ENCODE measurements at regions not wholly inside any gene's neighbourhood (a gene's known extent, or its start where the extent isn't known, plus 50 kb on each side); places are given as distances from the start of the nearest gene placed in this dataset.

GRCh38 chr3:146818866-146819265 lies 213.7 kb upstream of the PLSCR5 start:
- no peak overlapping the region for H3K27ac ChIP-seq (replicated peaks; ENCODE audit: low read length)
- no peak overlapping the region for H2AFZ ChIP-seq (ENCODE audit: low read length)
- no peak overlapping the region for H3K23ac ChIP-seq (ENCODE audit: low read depth, low read length, poor library complexity)
- H2BK5ac ChIP-seq (ENCODE audit: low read length), result no peak overlapping the region
- no peaks in the 10 kb centered on the region for H3K4me1 ChIP-seq (ENCODE audit: control insufficient read depth in 2 of 2, insufficient read depth in 1 of 2, low read depth in 1 of 2, low read length in 2 of 2)
- no peak overlapping the region for H3K9ac ChIP-seq (ENCODE audit: low read depth, low read length, poor library complexity)
- H3K9me3 ChIP-seq (replicated peaks in 1 of 2; ENCODE audit: control insufficient read depth in 2 of 2, insufficient read depth in 1 of 2, low read depth in 1 of 2, low read length in 2 of 2), result no peaks in the 10 kb centered on the region
- H3K79me1 ChIP-seq (ENCODE audit: low read depth, low read length), result no peaks in the 10 kb centered on the region
- no peak overlapping the region for H3K4me2 ChIP-seq (ENCODE audit: insufficient read depth, low read length, poor library complexity, severe bottlenecking)
- H3K4ac ChIP-seq (ENCODE audit: low read length), result no peak overlapping the region
- no peak overlapping the region for H2BK120ac ChIP-seq (ENCODE audit: low read depth, low read length)
- no peaks in the 10 kb centered on the region for H3K27me3 ChIP-seq (ENCODE audit: control insufficient read depth in 3 of 3, insufficient read depth in 3 of 3, low read depth in 1 of 3, low read length in 3 of 3)
- H3K4me3 ChIP-seq (ENCODE audit: low read length in 2 of 2), result no peak overlapping the region
- no peak overlapping the region for H4K91ac ChIP-seq (ENCODE audit: low read depth, low read length, poor library complexity)
- no peaks in the 10 kb centered on the region for H3K36me3 ChIP-seq (replicated peaks in 1 of 2; ENCODE audit: control insufficient read depth in 2 of 2, insufficient read depth in 2 of 2, low read length in 2 of 2)
- no peak overlapping the region for H2BK12ac ChIP-seq (ENCODE audit: low read length)
- H3K14ac ChIP-seq (ENCODE audit: low read length), result no peak overlapping the region
- H4K8ac ChIP-seq (ENCODE audit: low read depth, low read length), result no peak overlapping the region
- no peak overlapping the region for H2AK5ac ChIP-seq (ENCODE audit: low read depth, low read length)
- H3K18ac ChIP-seq (ENCODE audit: low read length), result no peak overlapping the region
- H2BK15ac ChIP-seq (ENCODE audit: low read length), result no peak overlapping the region
- no CpG with 5 or more reads among the region's 3 CpGs for WGBS, 2 donors (ENCODE audit: extremely low coverage in 2 of 2, insufficient read length in 2 of 2, insufficient replicate concordance in 1 of 2)
- DNase-seq (ENCODE audit: low spot score), result no peak

GRCh38 chr3:146818301-146818700 lies 213.2 kb upstream of the PLSCR5 start:
- no peak overlapping the region for H2AFZ ChIP-seq (ENCODE audit: low read length)
- no peak overlapping the region for H3K4ac ChIP-seq (ENCODE audit: low read length)
- no peak overlapping the region for H3K9ac ChIP-seq (ENCODE audit: low read depth, low read length, poor library complexity)
- H3K14ac ChIP-seq (ENCODE audit: low read length), result no peak overlapping the region
- H2BK120ac ChIP-seq (ENCODE audit: low read depth, low read length), result no peak overlapping the region
- no peak overlapping the region for H4K91ac ChIP-seq (ENCODE audit: low read depth, low read length, poor library complexity)
- DNase-seq (ENCODE audit: low spot score), result no peak
- no peak overlapping the region for H3K4me2 ChIP-seq (ENCODE audit: insufficient read depth, low read length, poor library complexity, severe bottlenecking)
- H3K9me3 ChIP-seq (replicated peaks in 1 of 2; ENCODE audit: control insufficient read depth in 2 of 2, insufficient read depth in 1 of 2, low read depth in 1 of 2, low read length in 2 of 2), result no peaks in the 10 kb centered on the region
- H3K4me1 ChIP-seq (ENCODE audit: control insufficient read depth in 2 of 2, insufficient read depth in 1 of 2, low read depth in 1 of 2, low read length in 2 of 2), result no peaks in the 10 kb centered on the region
- no peaks in the 10 kb centered on the region for H3K27me3 ChIP-seq (ENCODE audit: control insufficient read depth in 3 of 3, insufficient read depth in 3 of 3, low read depth in 1 of 3, low read length in 3 of 3)
- H3K18ac ChIP-seq (ENCODE audit: low read length), result no peak overlapping the region
- H3K79me1 ChIP-seq (ENCODE audit: low read depth, low read length), result no peaks in the 10 kb centered on the region
- H3K27ac ChIP-seq (replicated peaks; ENCODE audit: low read length), result no peak overlapping the region
- no peak overlapping the region for H2BK12ac ChIP-seq (ENCODE audit: low read length)
- no peak overlapping the region for H3K23ac ChIP-seq (ENCODE audit: low read depth, low read length, poor library complexity)
- no peak overlapping the region for H2BK15ac ChIP-seq (ENCODE audit: low read length)
- H4K8ac ChIP-seq (ENCODE audit: low read depth, low read length), result no peak overlapping the region
- no peak overlapping the region for H3K4me3 ChIP-seq (ENCODE audit: low read length in 2 of 2)
- no peak overlapping the region for H2AK5ac ChIP-seq (ENCODE audit: low read depth, low read length)
- WGBS, 2 donors (ENCODE audit: extremely low coverage in 2 of 2, insufficient read length in 2 of 2, insufficient replicate concordance in 1 of 2), result no CpG with 5 or more reads among the region's 4 CpGs
- no peaks in the 10 kb centered on the region for H3K36me3 ChIP-seq (replicated peaks in 1 of 2; ENCODE audit: control insufficient read depth in 2 of 2, insufficient read depth in 2 of 2, low read length in 2 of 2)
- no peak overlapping the region for H2BK5ac ChIP-seq (ENCODE audit: low read length)

GRCh38 chr3:146817704-146818103 lies 212.6 kb upstream of the PLSCR5 start:
- H3K9me3 ChIP-seq (replicated peaks in 1 of 2; ENCODE audit: control insufficient read depth in 2 of 2, insufficient read depth in 1 of 2, low read depth in 1 of 2, low read length in 2 of 2), result no peaks in the 10 kb centered on the region
- H3K27ac ChIP-seq (replicated peaks; ENCODE audit: low read length), result no peak overlapping the region
- no peak for DNase-seq (ENCODE audit: low spot score)
- no peak overlapping the region for H3K9ac ChIP-seq (ENCODE audit: low read depth, low read length, poor library complexity)
- no peaks in the 10 kb centered on the region for H3K27me3 ChIP-seq (ENCODE audit: control insufficient read depth in 3 of 3, insufficient read depth in 3 of 3, low read depth in 1 of 3, low read length in 3 of 3)
- H3K4me3 ChIP-seq (ENCODE audit: low read length in 2 of 2), result no peak overlapping the region
- no peak overlapping the region for H2AK5ac ChIP-seq (ENCODE audit: low read depth, low read length)
- no peak overlapping the region for H3K14ac ChIP-seq (ENCODE audit: low read length)
- WGBS, 2 donors (ENCODE audit: extremely low coverage in 2 of 2, insufficient read length in 2 of 2, insufficient replicate concordance in 1 of 2), result no CpG with 5 or more reads among the region's 2 CpGs
- H2BK15ac ChIP-seq (ENCODE audit: low read length), result no peak overlapping the region
- H3K4ac ChIP-seq (ENCODE audit: low read length), result no peak overlapping the region
- no peak overlapping the region for H2BK12ac ChIP-seq (ENCODE audit: low read length)
- H2BK120ac ChIP-seq (ENCODE audit: low read depth, low read length), result no peak overlapping the region
- H3K36me3 ChIP-seq (replicated peaks in 1 of 2; ENCODE audit: control insufficient read depth in 2 of 2, insufficient read depth in 2 of 2, low read length in 2 of 2), result no peaks in the 10 kb centered on the region
- H4K91ac ChIP-seq (ENCODE audit: low read depth, low read length, poor library complexity), result no peak overlapping the region
- no peak overlapping the region for H2BK5ac ChIP-seq (ENCODE audit: low read length)
- no peak overlapping the region for H4K8ac ChIP-seq (ENCODE audit: low read depth, low read length)
- no peak overlapping the region for H3K23ac ChIP-seq (ENCODE audit: low read depth, low read length, poor library complexity)
- no peak overlapping the region for H2AFZ ChIP-seq (ENCODE audit: low read length)
- no peaks in the 10 kb centered on the region for H3K79me1 ChIP-seq (ENCODE audit: low read depth, low read length)
- no peak overlapping the region for H3K4me2 ChIP-seq (ENCODE audit: insufficient read depth, low read length, poor library complexity, severe bottlenecking)
- no peak overlapping the region for H3K18ac ChIP-seq (ENCODE audit: low read length)
- no peaks in the 10 kb centered on the region for H3K4me1 ChIP-seq (ENCODE audit: control insufficient read depth in 2 of 2, insufficient read depth in 1 of 2, low read depth in 1 of 2, low read length in 2 of 2)

GRCh38 chr3:146814601-146815315 lies 209.6 kb upstream of the PLSCR5 start:
- Histone ChIP-seq H2AFZ (ENCODE audit: low read length) (no peak overlapping the region), H3K9ac (ENCODE audit: low read depth, low read length, poor library complexity) (no peak overlapping the region), H2BK5ac (ENCODE audit: low read length) (no peak overlapping the region), H3K4me3 (ENCODE audit: low read length in 2 of 2) (no peak overlapping the region), H3K9me3 (replicated peaks in 1 of 2; ENCODE audit: control insufficient read depth in 2 of 2, insufficient read depth in 1 of 2, low read depth in 1 of 2, low read length in 2 of 2) (no peaks in the 10 kb centered on the region), H3K4me2 (ENCODE audit: insufficient read depth, low read length, poor library complexity, severe bottlenecking) (no peak overlapping the region), H3K23ac (ENCODE audit: low read depth, low read length, poor library complexity) (no peak overlapping the region), H3K27me3 (ENCODE audit: control insufficient read depth in 3 of 3, insufficient read depth in 3 of 3, low read depth in 1 of 3, low read length in 3 of 3) (no peaks in the 10 kb centered on the region), H3K18ac (ENCODE audit: low read length) (no peak overlapping the region), H3K14ac (ENCODE audit: low read length) (no peak overlapping the region), H3K79me1 (ENCODE audit: low read depth, low read length) (no peaks in the 10 kb centered on the region), H4K91ac (ENCODE audit: low read depth, low read length, poor library complexity) (no peak overlapping the region), H3K4me1 (ENCODE audit: control insufficient read depth in 2 of 2, insufficient read depth in 1 of 2, low read depth in 1 of 2, low read length in 2 of 2) (no peaks in the 10 kb centered on the region), H3K4ac (ENCODE audit: low read length) (no peak overlapping the region), H4K8ac (ENCODE audit: low read depth, low read length) (no peak overlapping the region), H2BK15ac (ENCODE audit: low read length) (no peak overlapping the region), H2BK120ac (ENCODE audit: low read depth, low read length) (no peak overlapping the region), H3K36me3 (replicated peaks in 1 of 2; ENCODE audit: control insufficient read depth in 2 of 2, insufficient read depth in 2 of 2, low read length in 2 of 2) (no peaks in the 10 kb centered on the region), H2BK12ac (ENCODE audit: low read length) (no peak overlapping the region), H2AK5ac (ENCODE audit: low read depth, low read length) (no peak overlapping the region), H3K27ac (replicated peaks; ENCODE audit: low read length) (no peak overlapping the region)
- WGBS, 2 donors (ENCODE audit: extremely low coverage in 2 of 2, insufficient read length in 2 of 2, insufficient replicate concordance in 1 of 2), result no CpG with 5 or more reads among the region's 1 CpG
- no peak for DNase-seq (ENCODE audit: low spot score)
